PFSK-1 (cell line): ENCODE measurements at regions not wholly inside any gene's neighbourhood (a gene's known extent, or its start where the extent isn't known, plus 50 kb on each side); places are given as distances from the start of the nearest gene placed in this dataset.

Experiments used
- POLR2AphosphoS5 ChIP-seq: IDR thresholded peaks from 2 replicates; pipeline ENCODE4 v1.6.1; 2012; ENCODE audit warnings: low read depth, mild to moderate bottlenecking, control low read depth, low read length, moderate library complexity
- REST ChIP-seq, 2 experiments: IDR thresholded peaks; 2 replicates each; pipeline versions ENCODE4 v1.6.1 to v1.8.0; 2011 to 2012; ENCODE audit warnings: low read depth in 2 of 2, low read length in 2 of 2, control low read depth in 1 of 2, inconsistent platforms in 1 of 2, mild to moderate bottlenecking in 1 of 2, moderate library complexity in 1 of 2; ENCODE audit not compliant: insufficient read depth in 1 of 2
- TAF1 ChIP-seq: IDR thresholded peaks from 2 replicates; pipeline ENCODE4 v1.6.1; 2012; ENCODE audit warnings: low read length, control low read depth, borderline replicate concordance; ENCODE audit not compliant: insufficient read depth

DNA sequence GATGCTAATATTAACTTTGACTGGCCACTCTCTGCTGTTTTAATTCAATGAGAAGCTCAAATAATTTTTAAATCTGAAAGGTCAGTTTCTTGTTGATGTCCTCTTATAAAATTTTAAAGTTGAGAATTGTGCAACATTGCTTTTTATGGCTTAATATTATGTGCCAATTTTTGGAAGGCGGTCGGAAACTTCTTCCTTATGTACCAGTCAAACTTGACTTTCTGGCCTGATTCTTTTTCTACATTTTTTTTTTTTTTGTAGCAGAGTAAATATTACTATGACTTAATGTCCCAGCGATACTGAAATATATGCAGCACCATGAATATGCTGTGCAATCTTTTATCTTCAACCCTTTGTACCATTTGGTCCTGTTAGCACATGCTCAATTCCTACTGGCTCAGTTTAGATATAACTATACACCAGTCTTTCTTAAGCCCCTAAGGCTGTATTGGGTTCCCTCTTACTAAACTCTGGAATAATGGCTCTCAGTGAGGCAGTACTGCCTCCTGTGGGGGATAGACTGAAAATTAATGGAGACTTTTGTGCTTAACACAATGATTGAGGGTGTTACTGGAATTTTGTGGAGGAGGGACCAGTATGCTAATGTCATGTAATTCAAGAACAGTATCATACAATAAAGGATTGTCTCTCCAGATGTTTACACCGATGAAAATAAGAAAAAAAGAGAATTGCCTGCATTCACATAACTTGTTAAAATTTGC lies 156.4 kb upstream of the SYNCRIP start:
- TF ChIP-seq REST (IDR thresholded peaks at IDR 0.05; ENCODE audit: insufficient read depth in 1 of 2, low read depth in 2 of 2, low read length in 2 of 2) (no peak), POLR2AphosphoS5 (no peak), TAF1 (no peak)
